ENCODE measurements at regions not wholly inside any gene's neighbourhood (a gene's known extent, or its start where the extent isn't known, plus 50 kb on each side); places are given as distances from the start of the nearest gene placed in this dataset.

DNA sequence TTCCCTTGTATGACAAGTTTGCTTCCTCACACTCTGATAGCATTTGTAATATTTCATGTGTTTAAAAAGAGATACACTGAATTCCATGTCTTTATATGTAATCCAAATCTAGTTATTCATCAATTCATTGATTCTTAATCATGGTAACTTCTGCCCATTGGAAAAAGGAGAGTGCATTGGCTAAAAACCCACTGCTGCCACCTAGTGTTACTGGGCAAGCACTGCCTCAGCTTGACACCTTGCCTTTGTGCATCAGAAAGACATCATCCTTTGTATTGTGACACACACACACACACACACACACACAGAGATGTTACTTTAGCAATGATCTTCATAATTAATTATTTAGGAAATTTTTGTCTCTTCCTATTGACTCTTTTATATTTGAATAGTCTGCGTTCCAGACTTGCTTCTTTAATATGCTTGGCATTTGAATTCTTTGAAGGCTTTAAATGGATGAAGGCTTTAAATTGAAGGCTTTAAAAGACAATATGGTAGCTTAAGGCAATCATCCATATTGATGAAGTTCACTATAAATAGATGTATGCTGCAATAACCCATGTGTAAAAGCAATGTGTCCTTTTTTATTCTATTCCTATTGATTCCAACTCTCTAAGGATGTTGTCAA is 414.2 kb upstream of the CHST9 start:
- peak; percentile 10 for DNase-seq (ENCODE audit: low read depth, low spot score)
- no peak overlapping the region for H3K27ac ChIP-seq

DNA sequence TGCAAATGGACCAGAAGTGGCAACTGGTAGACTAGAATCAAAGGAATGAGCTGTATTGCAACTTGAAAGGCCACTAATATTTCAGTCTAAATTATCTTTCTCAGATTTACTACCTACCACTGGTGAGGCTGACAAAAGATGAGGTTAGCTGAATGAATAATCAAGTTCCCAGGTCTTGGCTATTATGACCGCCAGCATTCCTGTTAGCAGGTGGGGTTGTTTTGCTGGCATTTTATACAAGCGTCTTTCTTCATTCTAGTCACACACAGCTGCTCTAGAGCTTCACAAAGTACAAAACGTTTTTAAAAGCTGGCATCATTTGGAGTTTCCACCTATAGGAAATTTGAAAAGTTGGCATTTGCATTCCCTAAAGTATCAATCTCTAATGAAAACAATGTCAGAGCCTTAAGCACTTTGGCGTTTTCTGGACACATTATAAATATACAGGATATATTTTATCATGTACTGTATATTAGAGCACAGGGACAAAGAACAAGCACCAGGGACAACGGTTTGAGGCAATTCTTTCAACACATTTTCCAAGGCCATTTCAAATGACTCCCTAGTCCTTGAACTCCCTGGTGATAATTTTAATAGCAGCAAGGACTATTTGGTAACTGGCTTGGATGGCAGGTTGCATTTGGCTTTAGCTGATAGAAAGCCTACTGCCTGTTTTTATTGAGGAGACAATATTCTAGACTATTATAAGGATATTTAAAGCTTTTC is 410.2 kb upstream of the CHST9 start:
- no peak for DNase-seq (ENCODE audit: low read depth, low spot score)
- H3K27ac ChIP-seq: no peak overlapping the region

DNA sequence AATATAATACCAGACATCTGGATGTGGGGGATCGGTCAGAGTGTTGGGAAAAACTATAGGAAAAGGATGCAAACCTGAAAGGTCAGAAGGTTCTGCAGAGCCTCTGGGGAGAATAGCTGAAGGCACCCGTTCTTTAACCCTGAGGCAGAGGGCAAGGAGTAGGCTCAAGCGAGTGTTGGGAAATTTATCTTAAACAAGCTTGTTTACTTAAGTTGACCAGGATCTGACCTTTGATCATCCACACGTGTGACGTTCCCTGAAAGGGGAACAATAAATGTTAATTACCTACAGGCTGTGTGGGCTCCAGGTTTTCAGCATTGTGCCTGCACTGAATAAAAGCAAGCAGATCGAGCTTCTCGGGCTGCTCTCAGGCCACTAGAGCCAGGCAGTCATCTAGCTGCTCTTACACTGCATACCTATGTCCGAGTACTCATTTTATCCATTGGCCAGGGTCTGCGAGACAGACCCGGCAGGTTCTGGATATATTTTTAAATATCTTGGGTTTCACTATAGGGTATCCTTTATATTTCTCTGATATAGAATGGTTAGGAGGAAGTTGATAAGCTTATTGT is 400.6 kb upstream of the CHST9 start:
- DNase-seq (ENCODE audit: low read depth, low spot score): no peak
- no peak overlapping the region for H3K27ac ChIP-seq

DNA sequence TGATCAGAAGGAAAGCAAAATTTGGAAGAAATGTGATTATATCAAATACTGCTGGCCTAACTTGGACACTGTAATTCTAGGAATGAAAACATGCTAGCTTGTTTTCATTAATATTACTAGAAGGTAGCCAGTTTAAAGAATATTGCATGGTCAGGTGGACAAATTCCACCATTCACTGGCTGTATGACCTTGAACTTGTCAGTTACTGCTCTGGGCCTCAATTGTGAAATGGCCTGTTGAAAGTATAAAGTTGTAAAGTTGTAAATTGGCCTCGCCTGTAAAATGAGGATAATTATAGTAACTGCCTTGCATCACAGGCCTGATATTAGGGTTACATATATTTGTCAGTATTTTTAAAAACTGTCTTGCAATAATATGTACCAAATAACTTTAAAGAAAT is 398.4 kb upstream of the CHST9 start:
- DNase-seq (ENCODE audit: low read depth, low spot score): no peak
- no peak overlapping the region for H3K27ac ChIP-seq

DNA sequence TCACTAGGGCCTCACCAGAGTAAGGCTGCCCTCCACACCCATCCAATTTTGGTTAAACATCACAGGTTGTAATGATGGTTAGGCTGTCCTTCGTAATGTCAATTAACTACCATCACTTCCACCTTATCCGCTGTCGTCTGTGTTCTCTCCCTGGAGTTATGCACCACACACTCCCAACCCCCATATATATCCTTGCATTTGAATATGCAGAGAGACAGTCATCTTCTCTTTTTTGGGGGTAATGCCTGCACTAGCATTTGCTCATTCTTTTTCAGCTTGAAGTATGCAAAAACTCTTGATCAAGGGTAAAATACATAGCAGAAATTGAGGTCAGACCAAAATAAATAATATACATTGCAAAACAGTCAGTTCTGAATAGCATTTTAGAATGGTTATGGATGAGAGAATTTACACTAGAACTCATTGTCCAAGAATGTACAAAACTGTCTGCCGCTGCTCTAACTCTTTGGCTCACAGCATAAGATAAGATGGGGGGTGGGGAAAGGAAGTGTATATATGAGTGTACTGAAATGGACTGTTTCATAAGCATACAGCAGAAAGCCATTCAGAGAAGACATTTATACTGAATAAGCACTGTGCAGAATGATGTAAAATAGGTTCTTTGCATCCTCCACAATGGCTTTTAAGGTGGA is 397.8 kb upstream of the CHST9 start:
- no peak for DNase-seq (ENCODE audit: low read depth, low spot score)
- no peak overlapping the region for H3K27ac ChIP-seq

GRCh38 chr18:27581296-27581904 is 396.3 kb upstream of the CHST9 start:
- no peak overlapping the region for H3K27ac ChIP-seq
- no peak for DNase-seq (ENCODE audit: low read depth, low spot score)

DNA sequence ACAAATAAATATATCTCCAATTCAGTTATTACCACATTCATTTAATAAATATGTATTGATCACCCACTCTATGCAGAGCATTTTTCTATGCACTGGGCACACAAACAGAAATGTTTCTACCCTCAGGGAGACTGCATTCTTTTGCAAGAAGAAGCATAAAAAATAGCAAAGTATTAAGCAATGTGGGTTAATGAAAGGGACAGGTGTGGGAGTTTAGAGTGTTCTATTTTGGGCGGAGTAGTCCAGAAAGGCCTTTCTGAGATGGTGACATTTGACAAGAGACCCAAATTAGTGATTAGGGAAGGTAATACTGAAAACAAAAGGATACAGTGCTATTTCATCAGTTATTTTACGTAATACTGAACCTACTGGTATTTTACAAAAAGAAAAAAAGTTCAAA is 394.3 kb upstream of the CHST9 start:
- no peak for DNase-seq (ENCODE audit: low read depth, low spot score)
- H3K27ac ChIP-seq: no peak overlapping the region

DNA sequence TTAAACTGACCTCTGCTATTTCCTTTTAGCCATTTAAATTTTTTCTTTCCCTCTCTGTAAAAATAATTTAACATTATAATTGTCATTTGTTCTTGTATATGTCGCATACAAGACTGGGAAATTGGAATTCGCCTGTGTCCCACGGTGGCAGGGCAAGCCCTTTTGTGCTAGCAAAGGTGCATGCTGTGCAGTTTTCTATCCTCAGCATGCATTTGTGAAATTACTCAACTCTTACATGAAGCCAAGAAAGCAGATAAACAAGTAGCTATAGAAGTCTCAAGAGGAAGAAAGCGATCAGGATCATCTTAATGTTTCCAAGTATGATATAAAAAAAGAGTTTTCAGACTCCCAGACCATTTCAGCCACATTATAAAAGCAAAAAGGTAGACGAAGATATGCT is 392.6 kb upstream of the CHST9 start:
- H3K27ac ChIP-seq: no peak overlapping the region
- no peak for DNase-seq (ENCODE audit: low read depth, low spot score)

DNA sequence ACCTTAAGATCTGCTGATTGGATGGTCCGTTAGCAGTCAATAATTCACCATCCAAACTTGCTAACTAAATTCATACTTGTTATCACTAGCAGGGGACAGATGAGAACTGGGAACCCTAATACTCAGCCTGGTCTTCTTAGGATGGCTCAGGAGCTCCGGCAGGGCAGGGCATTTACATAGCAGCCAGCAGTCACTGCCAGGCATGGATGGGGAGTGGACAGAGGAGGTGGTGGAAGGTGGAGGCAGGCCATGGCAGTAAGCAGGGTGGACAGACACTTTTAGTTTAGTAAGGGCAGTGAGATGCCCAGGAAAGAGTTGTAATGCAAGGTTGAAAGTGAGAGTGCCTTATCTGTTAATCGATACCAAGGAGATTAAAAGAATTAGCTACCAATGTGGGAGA is 392.2 kb upstream of the CHST9 start:
- DNase-seq (ENCODE audit: low read depth, low spot score): no peak
- no peak overlapping the region for H3K27ac ChIP-seq

DNA sequence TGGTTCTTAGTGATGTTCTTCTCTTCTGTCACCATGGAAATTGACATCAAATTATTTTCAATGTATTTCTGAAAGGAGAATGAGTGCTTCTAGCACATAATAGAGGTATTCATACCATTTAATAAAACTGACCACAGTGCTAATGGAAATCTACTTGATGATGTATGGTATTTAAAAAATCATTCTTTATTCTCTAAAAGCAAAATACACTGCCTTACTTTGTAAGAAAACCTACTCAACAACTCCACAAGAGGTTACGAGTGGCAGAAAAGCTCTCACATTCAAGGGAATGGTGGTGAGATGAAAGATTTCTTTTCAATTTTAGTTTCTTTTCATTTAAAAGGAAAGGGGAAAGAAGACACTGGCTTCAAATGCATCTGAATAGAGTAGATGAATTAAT is 382.3 kb upstream of the CHST9 start:
- H3K27ac ChIP-seq: no peak overlapping the region
- DNase-seq (ENCODE audit: low read depth, low spot score): no peak

DNA sequence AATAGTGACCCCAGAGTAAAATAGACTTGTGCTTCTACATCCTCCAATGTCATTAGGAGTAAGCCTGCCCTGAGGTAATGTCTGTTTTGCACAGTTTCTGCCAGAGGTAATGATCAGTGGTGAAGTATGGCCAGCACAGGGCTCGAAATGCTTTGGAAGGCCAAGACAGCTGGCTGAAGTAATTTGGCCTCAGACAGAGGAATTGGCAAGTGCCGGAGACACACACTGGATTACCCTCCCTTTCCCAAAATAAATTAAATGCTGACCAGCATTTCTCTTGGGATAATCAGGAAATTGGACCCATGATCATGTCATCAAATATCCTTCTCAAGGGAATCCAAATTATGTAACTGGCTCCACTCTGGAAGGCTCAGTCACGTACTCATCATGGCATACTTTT is 379.0 kb upstream of the CHST9 start:
- no peak overlapping the region for H3K27ac ChIP-seq
- DNase-seq (ENCODE audit: low read depth, low spot score): no peak

DNA sequence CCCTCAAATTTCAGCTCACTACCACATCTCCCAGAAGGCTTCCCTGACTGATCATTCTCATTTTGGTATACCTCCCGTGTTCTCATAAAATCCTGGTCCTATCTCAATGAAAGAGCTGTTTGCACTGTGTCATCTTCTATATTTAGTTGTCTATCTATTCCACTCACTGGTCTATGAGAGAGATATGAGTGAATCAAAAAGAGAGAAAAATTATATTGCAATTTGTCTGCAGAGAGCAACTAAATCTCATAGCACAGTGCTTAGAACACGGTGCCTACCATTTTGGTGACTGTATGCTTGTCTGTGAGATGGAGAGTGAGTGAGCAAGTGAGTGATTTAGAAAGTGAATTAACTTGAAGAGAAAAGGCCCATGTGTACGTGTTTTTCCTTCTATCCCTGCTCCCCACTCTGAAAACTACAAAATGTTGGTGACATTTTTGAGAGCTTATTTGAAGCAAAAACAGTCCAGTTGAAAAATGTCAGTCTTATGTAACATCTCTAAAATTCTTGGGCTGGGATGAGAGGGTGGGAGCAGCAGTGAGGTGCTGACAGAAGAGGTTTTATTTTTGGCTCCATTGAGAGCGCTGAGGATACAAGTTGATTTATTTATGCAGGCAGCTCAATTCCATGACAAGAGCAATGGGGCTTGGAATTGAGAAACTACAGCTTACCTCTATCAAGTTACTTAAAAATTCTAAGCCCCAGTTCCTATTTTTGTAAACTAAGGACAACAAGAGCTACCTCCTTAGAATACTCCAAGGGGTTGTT is 373.5 kb upstream of the CHST9 start:
- no peak overlapping the region for H3K27ac ChIP-seq
- no peak for DNase-seq (ENCODE audit: low read depth, low spot score)

DNA sequence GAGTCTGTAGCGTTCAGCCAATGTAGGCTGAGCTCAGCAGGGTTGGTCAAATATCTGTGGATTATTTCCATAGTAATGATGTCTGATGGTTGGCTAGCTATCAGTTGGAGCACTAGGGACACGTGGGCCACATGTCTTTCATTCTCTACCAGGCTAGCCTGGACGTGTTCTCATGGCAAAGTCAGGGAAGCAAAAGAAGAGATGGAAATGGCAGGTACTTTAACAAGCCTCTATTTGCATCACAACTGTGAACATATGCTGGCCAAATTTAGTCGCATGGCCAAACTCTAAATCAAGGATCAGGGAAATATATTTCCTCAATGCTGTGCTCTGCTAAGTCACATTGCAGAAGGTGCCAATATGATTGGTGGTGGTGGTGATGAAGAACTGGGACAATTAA is 371.6 kb upstream of the CHST9 start:
- no peak for DNase-seq (ENCODE audit: low read depth, low spot score)

DNA sequence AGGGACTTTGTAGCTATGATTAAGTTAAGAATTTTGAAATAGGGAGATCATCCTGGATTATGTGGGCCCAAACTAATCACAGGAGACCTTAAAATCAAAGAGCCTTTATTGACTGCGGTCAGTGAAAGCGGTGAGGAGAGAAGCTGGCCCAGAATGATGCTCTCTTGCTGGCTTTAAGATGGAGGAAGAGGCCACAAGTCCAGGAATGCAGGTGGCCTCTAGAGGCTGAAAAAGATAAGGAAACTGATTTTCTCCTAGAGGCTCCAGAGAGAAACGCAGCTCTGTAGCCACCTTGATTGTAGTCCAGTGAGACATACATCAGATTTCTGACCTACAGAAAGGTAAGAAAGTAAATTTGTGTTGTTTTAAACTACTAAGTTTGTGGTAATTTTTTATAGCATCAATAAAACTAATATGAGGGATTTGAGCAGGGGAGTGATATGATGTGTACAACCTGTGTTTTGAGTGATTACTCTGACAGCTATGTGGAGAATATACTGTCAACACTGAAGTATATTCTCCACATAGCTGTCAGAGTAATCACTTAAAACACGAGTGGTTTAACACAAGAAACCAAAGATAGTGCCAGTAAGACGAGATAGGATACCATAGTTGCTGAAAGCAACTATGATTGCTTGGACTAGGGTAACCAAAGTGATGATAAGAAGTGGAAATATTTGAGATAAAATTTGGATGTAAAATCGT is 364.4 kb upstream of the CHST9 start:
- H3K27ac ChIP-seq: no peak overlapping the region
- no peak for DNase-seq (ENCODE audit: low read depth, low spot score)

More for the DNA sequence above, 371.6 kb upstream of the CHST9 start:
- H3K27ac ChIP-seq: no peak overlapping the region

- no peak overlapping the region for H3K27ac ChIP-seq
Observed at GRCh38 chr18:27546991-27547390, 361.9 kb upstream of the CHST9 start.

DNA sequence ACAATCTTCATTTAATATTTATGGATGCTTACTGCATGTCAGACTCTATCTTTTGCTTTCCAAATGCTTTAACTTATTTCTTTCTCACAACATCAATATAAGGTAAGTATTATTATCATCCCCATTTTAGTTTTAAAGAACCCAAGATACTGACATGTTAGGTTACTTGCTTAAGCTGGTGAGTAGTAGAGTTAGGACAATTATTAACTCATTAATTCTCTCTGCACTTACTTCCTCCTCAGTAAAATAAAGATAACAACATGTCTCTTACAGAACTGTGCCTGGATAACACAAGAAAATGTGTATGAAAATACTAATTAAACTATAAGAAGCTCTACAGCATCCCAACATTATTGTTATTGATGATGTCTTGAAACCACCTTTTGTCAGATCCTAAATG is 359.1 kb upstream of the CHST9 start:
- no peak for DNase-seq (ENCODE audit: low read depth, low spot score)
- no peak overlapping the region for H3K27ac ChIP-seq

More at GRCh38 chr18:27546991-27547390, 361.9 kb upstream of the CHST9 start:
- peak; percentile 46 for DNase-seq (ENCODE audit: low read depth, low spot score)

DNA sequence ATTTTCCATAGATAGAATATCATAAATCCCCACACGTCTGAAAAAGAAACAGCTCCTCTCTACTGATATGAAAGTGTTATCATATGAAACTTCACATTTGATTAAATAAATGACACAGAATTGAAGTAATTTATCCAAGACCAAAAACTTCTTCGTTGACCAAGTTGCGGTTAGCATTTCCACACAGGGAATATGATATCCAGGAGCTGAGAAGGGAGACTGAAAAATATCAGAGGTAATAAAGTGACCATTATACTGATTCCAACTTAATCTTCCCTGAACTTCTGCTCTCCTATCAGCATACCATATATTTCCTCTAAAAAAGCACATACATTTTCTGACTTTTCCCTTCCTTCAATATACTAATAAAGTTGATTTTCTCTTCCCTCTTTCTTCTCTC is 356.2 kb upstream of the CHST9 start:
- no peak for DNase-seq (ENCODE audit: low read depth, low spot score)
- no peak overlapping the region for H3K27ac ChIP-seq

DNA sequence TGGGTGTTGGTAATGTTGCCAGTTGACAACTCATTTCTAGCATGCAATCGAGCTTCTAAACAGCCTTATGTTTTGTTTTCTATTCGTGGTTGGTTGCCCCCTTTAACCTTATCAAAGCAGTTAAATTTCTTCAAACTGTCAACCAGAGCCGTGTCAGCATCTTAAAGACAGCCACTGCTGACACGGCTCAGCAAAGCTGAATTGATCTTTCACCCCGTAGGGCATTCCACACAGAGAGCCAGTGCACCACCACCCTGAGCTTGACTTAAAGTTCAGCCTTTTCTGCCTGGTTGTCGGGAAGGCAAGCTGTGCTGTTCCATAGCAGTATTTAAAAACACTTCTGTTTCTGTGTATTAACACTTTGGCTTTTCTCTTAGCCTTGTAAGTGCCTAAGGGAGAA is 355.0 kb upstream of the CHST9 start:
- no peak for DNase-seq (ENCODE audit: low read depth, low spot score)
- no peak overlapping the region for H3K27ac ChIP-seq

GRCh38 chr18:27528925-27529521 is 343.9 kb upstream of the CHST9 start:
- no peak for DNase-seq (ENCODE audit: low read depth, low spot score)
- H3K27ac ChIP-seq: no peak overlapping the region
